ENCODE measurements at regions not wholly inside any gene's neighbourhood (a gene's known extent, or its start where the extent isn't known, plus 50 kb on each side); places are given as distances from the start of the nearest gene placed in this dataset.

DNA sequence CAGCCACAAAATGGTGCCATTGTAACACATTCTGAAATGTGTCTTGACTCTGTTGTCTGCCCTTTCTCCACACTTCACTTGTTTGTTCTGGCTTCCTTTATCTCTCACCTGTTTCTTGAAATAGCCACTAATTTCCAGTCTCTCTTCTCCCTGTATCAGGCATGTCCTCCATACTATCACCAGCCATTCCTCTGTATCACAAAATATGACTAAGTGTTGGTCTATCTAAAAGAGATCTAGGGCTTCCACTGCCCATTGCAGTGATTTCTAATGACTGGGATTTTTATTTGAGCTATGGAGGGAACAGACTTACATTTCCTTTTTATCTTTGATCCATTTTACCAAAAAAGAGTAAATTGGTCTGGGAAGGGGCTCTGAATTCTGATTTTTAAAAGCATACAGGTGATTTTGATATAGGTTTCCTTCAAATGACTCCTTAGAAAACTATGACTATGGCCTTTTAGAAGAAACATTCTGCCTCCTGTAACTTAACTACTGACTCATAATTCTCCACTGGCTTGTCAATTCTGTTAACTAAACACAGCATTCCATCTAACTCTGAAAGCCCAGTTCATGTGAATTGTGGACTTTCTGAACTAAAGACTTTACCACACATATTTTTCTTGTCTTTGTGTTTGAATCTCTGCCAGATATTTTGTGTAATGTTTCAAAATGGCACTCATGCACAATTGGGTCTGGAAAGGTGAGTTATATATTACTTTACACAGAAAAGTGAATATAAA lies 1121.4 kb downstream of the XPNPEP1 start:
- Histone ChIP-seq H3K36me3 (ENCODE audit: control insufficient read depth, insufficient read depth, low read length) (no peaks in the 10 kb centered on the region), H3K4me3 (ENCODE audit: low read depth in 2 of 2, low read length in 2 of 2) (no peak overlapping the region), H3K27ac (ENCODE audit: low read length) (no peak overlapping the region), H3K9me3 (ENCODE audit: control insufficient read depth, insufficient read depth, low read depth, low read length) (no peaks in the 10 kb centered on the region), H3K4me1 (ENCODE audit: control insufficient read depth, insufficient read depth, low read length) (no peaks in the 10 kb centered on the region), H3K27me3 (ENCODE audit: control insufficient read depth, insufficient read depth, low read length) (no peaks in the 10 kb centered on the region)
- intact Hi-C loops (cut with micrococcal nuclease; ENCODE audit: unreplicated experiment) = no loop called here
- no peak for TF ChIP-seq SIN3A (IDR thresholded peaks at IDR 0.05; ENCODE audit: borderline replicate concordance, insufficient read depth, low read depth, low read length)
- TF ChIP-seq, protein P1, sequence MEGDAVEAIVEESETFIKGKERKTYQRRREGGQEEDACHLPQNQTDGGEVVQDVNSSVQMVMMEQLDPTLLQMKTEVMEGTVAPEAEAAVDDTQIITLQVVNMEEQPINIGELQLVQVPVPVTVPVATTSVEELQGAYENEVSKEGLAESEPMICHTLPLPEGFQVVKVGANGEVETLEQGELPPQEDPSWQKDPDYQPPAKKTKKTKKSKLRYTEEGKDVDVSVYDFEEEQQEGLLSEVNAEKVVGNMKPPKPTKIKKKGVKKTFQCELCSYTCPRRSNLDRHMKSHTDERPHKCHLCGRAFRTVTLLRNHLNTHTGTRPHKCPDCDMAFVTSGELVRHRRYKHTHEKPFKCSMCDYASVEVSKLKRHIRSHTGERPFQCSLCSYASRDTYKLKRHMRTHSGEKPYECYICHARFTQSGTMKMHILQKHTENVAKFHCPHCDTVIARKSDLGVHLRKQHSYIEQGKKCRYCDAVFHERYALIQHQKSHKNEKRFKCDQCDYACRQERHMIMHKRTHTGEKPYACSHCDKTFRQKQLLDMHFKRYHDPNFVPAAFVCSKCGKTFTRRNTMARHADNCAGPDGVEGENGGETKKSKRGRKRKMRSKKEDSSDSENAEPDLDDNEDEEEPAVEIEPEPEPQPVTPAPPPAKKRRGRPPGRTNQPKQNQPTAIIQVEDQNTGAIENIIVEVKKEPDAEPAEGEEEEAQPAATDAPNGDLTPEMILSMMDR (IDR thresholded peaks at IDR 0.05) = no peak
- no peak for TF ChIP-seq TCF7L2 (IDR thresholded peaks at IDR 0.05; ENCODE audit: low read depth, low read length)
- no peak for TF ChIP-seq POLR2AphosphoS5 (IDR thresholded peaks at IDR 0.05; ENCODE audit: low read depth, low read length)
- TF ChIP-seq, protein P2, sequence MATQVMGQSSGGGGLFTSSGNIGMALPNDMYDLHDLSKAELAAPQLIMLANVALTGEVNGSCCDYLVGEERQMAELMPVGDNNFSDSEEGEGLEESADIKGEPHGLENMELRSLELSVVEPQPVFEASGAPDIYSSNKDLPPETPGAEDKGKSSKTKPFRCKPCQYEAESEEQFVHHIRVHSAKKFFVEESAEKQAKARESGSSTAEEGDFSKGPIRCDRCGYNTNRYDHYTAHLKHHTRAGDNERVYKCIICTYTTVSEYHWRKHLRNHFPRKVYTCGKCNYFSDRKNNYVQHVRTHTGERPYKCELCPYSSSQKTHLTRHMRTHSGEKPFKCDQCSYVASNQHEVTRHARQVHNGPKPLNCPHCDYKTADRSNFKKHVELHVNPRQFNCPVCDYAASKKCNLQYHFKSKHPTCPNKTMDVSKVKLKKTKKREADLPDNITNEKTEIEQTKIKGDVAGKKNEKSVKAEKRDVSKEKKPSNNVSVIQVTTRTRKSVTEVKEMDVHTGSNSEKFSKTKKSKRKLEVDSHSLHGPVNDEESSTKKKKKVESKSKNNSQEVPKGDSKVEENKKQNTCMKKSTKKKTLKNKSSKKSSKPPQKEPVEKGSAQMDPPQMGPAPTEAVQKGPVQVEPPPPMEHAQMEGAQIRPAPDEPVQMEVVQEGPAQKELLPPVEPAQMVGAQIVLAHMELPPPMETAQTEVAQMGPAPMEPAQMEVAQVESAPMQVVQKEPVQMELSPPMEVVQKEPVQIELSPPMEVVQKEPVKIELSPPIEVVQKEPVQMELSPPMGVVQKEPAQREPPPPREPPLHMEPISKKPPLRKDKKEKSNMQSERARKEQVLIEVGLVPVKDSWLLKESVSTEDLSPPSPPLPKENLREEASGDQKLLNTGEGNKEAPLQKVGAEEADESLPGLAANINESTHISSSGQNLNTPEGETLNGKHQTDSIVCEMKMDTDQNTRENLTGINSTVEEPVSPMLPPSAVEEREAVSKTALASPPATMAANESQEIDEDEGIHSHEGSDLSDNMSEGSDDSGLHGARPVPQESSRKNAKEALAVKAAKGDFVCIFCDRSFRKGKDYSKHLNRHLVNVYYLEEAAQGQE (IDR thresholded peaks at IDR 0.05; ENCODE audit: insufficient read depth in 1 of 2, low read depth in 2 of 2, low read length in 1 of 2) = no peak
- ChIA-PET CTCF (no interaction called here), POLR2A (no interaction called here)
- in situ Hi-C loops (cut with HindIII; ENCODE audit: low pct_unique_long_range_greater_than_20kb, low sequenced_read_pairs) = no loop called here
- BruUV-seq (replicated peaks) = no TSS peak
- no peak for ATAC-seq
- DNase-seq (ENCODE audit: low read depth, low spot score) = no peak

DNA sequence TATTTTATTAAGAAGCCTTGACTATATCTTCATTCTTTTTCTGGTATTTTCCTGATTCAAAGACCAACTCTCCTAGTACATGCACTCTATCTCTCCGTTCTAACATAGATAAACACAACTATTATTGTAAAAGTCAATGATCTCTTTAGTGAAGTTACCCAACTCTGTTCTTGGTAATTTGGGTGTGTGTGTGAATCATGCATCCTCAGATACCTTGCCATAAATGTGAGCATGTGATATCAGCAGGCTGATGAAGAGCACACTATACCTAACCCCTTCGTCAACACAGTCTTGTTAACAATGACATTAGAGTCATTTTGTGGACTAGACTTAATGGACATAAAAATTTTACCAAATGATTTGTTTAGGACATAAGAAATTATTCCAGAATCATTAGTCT lies 1122.1 kb downstream of the XPNPEP1 start:
- ChIA-PET POLR2A (no interaction called here), CTCF (no interaction called here)

More for the DNA sequence above, 1122.1 kb downstream of the XPNPEP1 start:
- intact Hi-C loops (cut with micrococcal nuclease; ENCODE audit: unreplicated experiment) = no loop called here
- DNase-seq (ENCODE audit: low read depth, low spot score) (no peak), ATAC-seq (no peak)
- H3K27ac ChIP-seq (ENCODE audit: low read length) = no peak overlapping the region
- no peaks in the 10 kb centered on the region for H3K27me3 ChIP-seq (ENCODE audit: control insufficient read depth, insufficient read depth, low read length)
- no peak overlapping the region for H3K4me3 ChIP-seq (ENCODE audit: low read depth in 2 of 2, low read length in 2 of 2)
- H3K36me3 ChIP-seq (ENCODE audit: control insufficient read depth, insufficient read depth, low read length) = no peaks in the 10 kb centered on the region
- no TSS peak for BruUV-seq (replicated peaks)
- in situ Hi-C loops (cut with HindIII; ENCODE audit: low pct_unique_long_range_greater_than_20kb, low sequenced_read_pairs) = no loop called here
- no peak for TF ChIP-seq SIN3A (IDR thresholded peaks at IDR 0.05; ENCODE audit: borderline replicate concordance, insufficient read depth, low read depth, low read length)
- no peak for TF ChIP-seq TCF7L2 (IDR thresholded peaks at IDR 0.05; ENCODE audit: low read depth, low read length)
- no peak for TF ChIP-seq POLR2AphosphoS5 (IDR thresholded peaks at IDR 0.05; ENCODE audit: low read depth, low read length)
- TF ChIP-seq, protein P2 (IDR thresholded peaks at IDR 0.05; ENCODE audit: insufficient read depth in 1 of 2, low read depth in 2 of 2, low read length in 1 of 2) = no peak
- TF ChIP-seq, protein P1 (IDR thresholded peaks at IDR 0.05) = no peak
- no peaks in the 10 kb centered on the region for H3K9me3 ChIP-seq (ENCODE audit: control insufficient read depth, insufficient read depth, low read depth, low read length)
- H3K4me1 ChIP-seq (ENCODE audit: control insufficient read depth, insufficient read depth, low read length) = no peaks in the 10 kb centered on the region

Measured in Panc1 (cell line).